B cell (primary cell): ENCODE measurements at regions not wholly inside any gene's neighbourhood (a gene's known extent, or its start where the extent isn't known, plus 50 kb on each side); places are given as distances from the start of the nearest gene placed in this dataset.

Experiments
- ATAC-seq: fragments of 200-7000 bp; cut with Tn5 transposase; one replicate; pipeline ENCODE4 v1.10.0; 2021; ENCODE audit warnings: low read depth, mild to moderate bottlenecking, moderate number of reproducible peaks, moderate library complexity
- CTCF ChIA-PET: fragments of 350-600 bp; sonication (Branson Sonifier 250); formaldehyde crosslinking; loops from one replicate; lab custom pipeline; 2021; ENCODE audit warnings: antibody characterized with exemption, inconsistent platforms; lab: Charles Lee
- POLR2A ChIA-PET: fragments of 350-600 bp; sonication (Branson Sonifier 250); formaldehyde crosslinking; loops from one replicate; lab custom pipeline; 2021; ENCODE audit warnings: antibody characterized with exemption; lab: Charles Lee
- DNase-seq: peaks from one replicate; pipeline ENCODE4 v3.0.0; 2013
- H2AFZ ChIP-seq: 2 replicates; pipeline ENCODE4 v1.6.1; 2012; ENCODE audit warnings: mild to moderate bottlenecking, low read depth, low read length; ENCODE audit not compliant: insufficient read depth, poor library complexity, severe bottlenecking
- H3K27ac ChIP-seq, 2 donors: 1 replicate in 1 of 2; 2 replicates in 1 of 2; pipeline ENCODE4 v1.5.1; 2012 to 2013; ENCODE audit warnings: low read length in 2 of 2, mild to moderate bottlenecking in 2 of 2, moderate library complexity in 1 of 2
- H3K27me3 ChIP-seq, 4 experiments: fragments of 200-600 bp in 1 of 4; sonication (generic) in 1 of 4; replicated peaks in 1 of 4; 1 replicate in 2 of 4; 2 replicates in 2 of 4; pipeline versions ENCODE4 v1.6.1 to v1.7.0; 2013 to 2016; ENCODE audit warnings: low read length in 3 of 4, mild to moderate bottlenecking in 2 of 4, mixed read lengths in 1 of 4, moderate library complexity in 1 of 4; ENCODE audit not compliant: insufficient read depth in 4 of 4, control insufficient read depth in 3 of 4; ENCODE audit errors: control extremely low read depth in 1 of 4
- H3K36me3 ChIP-seq, 2 experiments: replicated peaks in 1 of 2; 1 replicate in 1 of 2; 2 replicates in 1 of 2; pipeline versions ENCODE4 v1.6.1 to v1.7.1; 2013; ENCODE audit warnings: low read length in 1 of 2; ENCODE audit not compliant: insufficient read depth in 2 of 2, control insufficient read depth in 1 of 2; ENCODE audit errors: control extremely low read depth in 1 of 2, extremely low read depth in 1 of 2
- H3K4me1 ChIP-seq, 2 donors: fragments of 200-600 bp in 1 of 2; sonication (generic) in 1 of 2; 1 replicate in 1 of 2; 2 replicates in 1 of 2; pipeline versions ENCODE4 v1.5.1 to v1.6.1; 2013 to 2017; ENCODE audit warnings: low read length in 2 of 2; ENCODE audit not compliant: control insufficient read depth in 2 of 2, insufficient read depth in 2 of 2
- H3K4me2 ChIP-seq: replicated peaks from 2 replicates; pipeline ENCODE3; 2012; ENCODE audit warnings: mild to moderate bottlenecking, low read depth, low read length; ENCODE audit not compliant: poor library complexity, severe bottlenecking
- H3K4me3 ChIP-seq, 5 experiments: fragments of 200-600 bp in 1 of 5; sonication (generic) in 1 of 5; 1 replicate in 3 of 5; 2 replicates in 2 of 5; pipeline versions ENCODE4 v1.5.1 to v1.7.0; 2011 to 2016; ENCODE audit warnings: low read length in 4 of 5, mild to moderate bottlenecking in 4 of 5, low read depth in 2 of 5, control low read depth in 1 of 5, moderate library complexity in 1 of 5; ENCODE audit not compliant: insufficient read depth in 1 of 5; ENCODE audit errors: control extremely low read depth in 1 of 5, extremely low read depth in 1 of 5
- H3K79me2 ChIP-seq: fragments of 200-600 bp; sonication (generic); one replicate; pipeline ENCODE4 v1.6.0; 2016; ENCODE audit warnings: low read length; ENCODE audit not compliant: control insufficient read depth, insufficient read depth
- H3K9ac ChIP-seq: fragments of 200-600 bp; sonication (generic); 2 replicates; pipeline ENCODE4 v1.6.1; 2017; ENCODE audit warnings: mild to moderate bottlenecking, low read length, moderate library complexity
- H3K9me3 ChIP-seq, 3 donors: one replicate each; pipeline versions ENCODE4 v1.6.1 to v1.7.1; 2013; ENCODE audit warnings: low read length in 2 of 3; ENCODE audit not compliant: control insufficient read depth in 2 of 3, insufficient read depth in 1 of 3; ENCODE audit errors: control extremely low read depth in 1 of 3
- H4K20me1 ChIP-seq: 2 replicates; pipeline ENCODE4 v1.6.0; 2012; ENCODE audit warnings: mild to moderate bottlenecking, low read length; ENCODE audit not compliant: insufficient read depth, control insufficient read depth, poor library complexity, severe bottlenecking
- H3K27ac Mint-ChIP-seq: one replicate; pipeline ENCODE4 v1.8.0; 2021; ENCODE audit warnings: mixed read lengths
- H3K27me3 Mint-ChIP-seq: one replicate; pipeline ENCODE4 v1.8.0; 2021; ENCODE audit warnings: mixed read lengths
- H3K4me1 Mint-ChIP-seq: one replicate; pipeline ENCODE4 v1.8.0; 2021; ENCODE audit warnings: mixed read lengths
- H3K4me3 Mint-ChIP-seq: one replicate; pipeline ENCODE4 v1.8.0; 2021; ENCODE audit warnings: mixed read lengths
- H3K9me3 Mint-ChIP-seq: one replicate; pipeline ENCODE4 v1.8.0; 2022; ENCODE audit warnings: mixed read lengths; ENCODE audit not compliant: insufficient read depth
- EZH2 ChIP-seq: IDR thresholded peaks from 2 replicates; pipeline ENCODE4 v1.6.1; 2012; ENCODE audit warnings: borderline replicate concordance, low read depth, mild to moderate bottlenecking, moderate library complexity, low read length; ENCODE audit not compliant: insufficient read depth, poor library complexity, severe bottlenecking
- WGBS: methylation state at CpG from one replicate; pipeline ENCODE4 v1.1.5; 2013; ENCODE audit warnings: missing lambda C conversion rate; ENCODE audit not compliant: insufficient coverage; 5-methylcytosine and 5-hydroxymethylcytosine counted together
- intact Hi-C: fragments of 100-400 bp; cut with micrococcal nuclease; formaldehyde crosslinking; loops from one replicate; pipeline ENCODE4 v1.10.0; 2022
- TF ChIP-seq, protein P1 (sequence below): fragments of 200-600 bp; IDR thresholded peaks from one replicate; pipeline ENCODE4 v1.8.0; 2022; ENCODE audit warnings: antibody characterized with exemption, mild to moderate bottlenecking

- H3K27me3 ChIP-seq = peaks cover 0 to 14% (median 4%) of the 10 kb centered on the region in 4 experiments
- 81% methylated on average over 3 of the region's 4 CpGs for WGBS
- ChIA-PET POLR2A (no interaction called here), CTCF (no interaction called here)
- H3K4me3 ChIP-seq = no peak overlapping the region
- intact Hi-C loops = no loop called here
- H3K79me2 ChIP-seq = no peaks in the 10 kb centered on the region
- no peak overlapping the region for H3K4me2 ChIP-seq
- Mint-ChIP-seq H3K4me1 (no peaks in the 10 kb centered on the region), H3K4me3 (no peak overlapping the region), H3K9me3 (no peaks in the 10 kb centered on the region), H3K27ac (no peak overlapping the region), H3K27me3 (peaks cover 21% of the 10 kb centered on the region)
- H2AFZ ChIP-seq = no peak overlapping the region
- DNase-seq (no peak), ATAC-seq (no peak)
- no peaks in the 10 kb centered on the region for H3K4me1 ChIP-seq
- H4K20me1 ChIP-seq = no peaks in the 10 kb centered on the region
- TF ChIP-seq EZH2 = no peak
- TF ChIP-seq, protein P1, sequence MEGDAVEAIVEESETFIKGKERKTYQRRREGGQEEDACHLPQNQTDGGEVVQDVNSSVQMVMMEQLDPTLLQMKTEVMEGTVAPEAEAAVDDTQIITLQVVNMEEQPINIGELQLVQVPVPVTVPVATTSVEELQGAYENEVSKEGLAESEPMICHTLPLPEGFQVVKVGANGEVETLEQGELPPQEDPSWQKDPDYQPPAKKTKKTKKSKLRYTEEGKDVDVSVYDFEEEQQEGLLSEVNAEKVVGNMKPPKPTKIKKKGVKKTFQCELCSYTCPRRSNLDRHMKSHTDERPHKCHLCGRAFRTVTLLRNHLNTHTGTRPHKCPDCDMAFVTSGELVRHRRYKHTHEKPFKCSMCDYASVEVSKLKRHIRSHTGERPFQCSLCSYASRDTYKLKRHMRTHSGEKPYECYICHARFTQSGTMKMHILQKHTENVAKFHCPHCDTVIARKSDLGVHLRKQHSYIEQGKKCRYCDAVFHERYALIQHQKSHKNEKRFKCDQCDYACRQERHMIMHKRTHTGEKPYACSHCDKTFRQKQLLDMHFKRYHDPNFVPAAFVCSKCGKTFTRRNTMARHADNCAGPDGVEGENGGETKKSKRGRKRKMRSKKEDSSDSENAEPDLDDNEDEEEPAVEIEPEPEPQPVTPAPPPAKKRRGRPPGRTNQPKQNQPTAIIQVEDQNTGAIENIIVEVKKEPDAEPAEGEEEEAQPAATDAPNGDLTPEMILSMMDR = no peak
- no peaks in the 10 kb centered on the region for H3K36me3 ChIP-seq
- no peak overlapping the region for H3K9ac ChIP-seq
- H3K9me3 ChIP-seq = peaks cover 0 to 5% (median 4%) of the 10 kb centered on the region in 3 donors
- no peak overlapping the region for H3K27ac ChIP-seq
These were observed 181.8 kb downstream of the SP3 start for GRCh38 chr2:173783382-173783781.

DNA sequence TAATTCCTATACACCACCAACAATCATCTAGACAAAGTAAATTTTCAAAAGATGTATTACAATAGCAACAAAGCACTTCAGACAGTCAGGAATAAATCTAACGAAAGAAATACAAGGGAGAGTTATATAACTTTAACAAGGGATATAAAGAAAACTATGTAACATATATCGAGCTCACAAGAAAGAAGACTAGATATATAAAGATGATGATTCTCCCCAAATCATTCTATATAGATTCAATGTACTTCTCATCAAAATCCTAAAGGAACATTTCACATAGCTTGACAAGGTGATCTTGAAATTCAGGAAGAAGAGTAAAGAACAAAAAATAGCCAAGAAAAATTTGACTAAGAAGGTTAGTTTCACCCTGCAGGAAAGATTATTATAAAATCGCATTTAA lies 179.4 kb downstream of the SP3 start:
- Histone ChIP-seq H3K79me2 (no peaks in the 10 kb centered on the region), H3K9ac (no peak overlapping the region), H3K4me2 (no peak overlapping the region), H3K27me3 (peaks cover 0 to 17% (median 5%) of the 10 kb centered on the region in 4 experiments), H3K9me3 (peaks cover 0 to 3% (median 0%) of the 10 kb centered on the region in 3 donors), H3K4me1 (no peaks in the 10 kb centered on the region), H3K4me3 (no peak overlapping the region), H3K27ac (no peak overlapping the region), H4K20me1 (no peaks in the 10 kb centered on the region), H2AFZ (no peak overlapping the region), H3K36me3 (no peaks in the 10 kb centered on the region)
- ATAC-seq = no peak
- TF ChIP-seq, protein P1 = no peak
- no peak for TF ChIP-seq EZH2
- DNase-seq = no peak
- no peaks in the 10 kb centered on the region for H3K4me1 Mint-ChIP-seq
- no peaks in the 10 kb centered on the region for H3K9me3 Mint-ChIP-seq
- ChIA-PET CTCF (no interaction called here), POLR2A (no interaction called here)
- no CpG with 5 or more reads among the region's 3 CpGs for WGBS
- no peak overlapping the region for H3K27ac Mint-ChIP-seq
- no peak overlapping the region for H3K4me3 Mint-ChIP-seq
- intact Hi-C loops = no loop called here
- peaks cover 17% of the 10 kb centered on the region for H3K27me3 Mint-ChIP-seq
